HFFc6 (cell line): ENCODE measurements at regions not wholly inside any gene's neighbourhood (a gene's known extent, or its start where the extent isn't known, plus 50 kb on each side); places are given as distances from the start of the nearest gene placed in this dataset.
"Not testable (repeated sequence)": the region's sequence is repeated elsewhere in the genome, so short reads cannot be mapped to it uniquely, and the experiment has no call there.

Source experiments
- DNase-seq: peaks from one replicate; pipeline ENCODE4 v3.0.0-alpha.2; 2018
- H3K27ac Mint-ChIP-seq: 2 replicates; pipeline ENCODE4 v1.8.0; 2020; ENCODE audit warnings: mild to moderate bottlenecking, mixed read lengths
- H3K27me3 Mint-ChIP-seq: 2 replicates; pipeline ENCODE4 v1.8.0; 2021; ENCODE audit warnings: mild to moderate bottlenecking, moderate library complexity, mixed read lengths; ENCODE audit not compliant: insufficient read depth
- H3K36me3 Mint-ChIP-seq: 2 replicates; pipeline ENCODE4 v1.8.0; 2021; ENCODE audit warnings: low read depth, mixed read lengths
- H3K4me1 Mint-ChIP-seq: 2 replicates; pipeline ENCODE4 v1.8.0; 2020; ENCODE audit warnings: low read depth, mixed read lengths
- H3K4me3 Mint-ChIP-seq: 2 replicates; pipeline ENCODE4 v1.8.0; 2020; ENCODE audit warnings: mild to moderate bottlenecking, moderate library complexity, mixed read lengths
- H3K9me3 Mint-ChIP-seq: 2 replicates; pipeline ENCODE4 v1.8.0; 2020; ENCODE audit warnings: mild to moderate bottlenecking, mixed read lengths
- TF ChIP-seq, protein P1 (sequence below): fragments of 200-600 bp; sonication (generic); IDR thresholded peaks from 2 replicates; pipeline ENCODE4 v1.5.0; 2021; ENCODE audit warnings: antibody characterized with exemption, mild to moderate bottlenecking

DNA sequence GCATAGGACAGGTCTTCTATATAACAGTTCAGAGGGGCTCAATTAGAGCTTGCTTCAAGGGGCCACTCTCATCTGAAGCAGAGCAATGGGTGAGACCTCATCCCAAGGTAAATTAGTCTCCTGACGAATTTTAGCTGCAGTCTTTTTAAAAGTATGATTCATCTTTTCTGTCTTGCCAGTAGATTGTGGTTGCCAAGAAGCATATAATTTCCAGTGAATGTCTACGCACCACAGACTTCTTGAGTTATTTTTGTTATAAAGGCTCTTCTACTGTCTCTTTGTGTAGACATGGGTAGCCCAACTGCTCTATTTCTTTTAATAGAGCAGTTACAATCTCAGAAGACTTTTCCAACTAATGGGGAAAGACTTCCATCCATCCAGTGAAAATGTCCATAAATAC, 108.9 kb upstream of the FMN2 start:
- TF ChIP-seq, protein P1, sequence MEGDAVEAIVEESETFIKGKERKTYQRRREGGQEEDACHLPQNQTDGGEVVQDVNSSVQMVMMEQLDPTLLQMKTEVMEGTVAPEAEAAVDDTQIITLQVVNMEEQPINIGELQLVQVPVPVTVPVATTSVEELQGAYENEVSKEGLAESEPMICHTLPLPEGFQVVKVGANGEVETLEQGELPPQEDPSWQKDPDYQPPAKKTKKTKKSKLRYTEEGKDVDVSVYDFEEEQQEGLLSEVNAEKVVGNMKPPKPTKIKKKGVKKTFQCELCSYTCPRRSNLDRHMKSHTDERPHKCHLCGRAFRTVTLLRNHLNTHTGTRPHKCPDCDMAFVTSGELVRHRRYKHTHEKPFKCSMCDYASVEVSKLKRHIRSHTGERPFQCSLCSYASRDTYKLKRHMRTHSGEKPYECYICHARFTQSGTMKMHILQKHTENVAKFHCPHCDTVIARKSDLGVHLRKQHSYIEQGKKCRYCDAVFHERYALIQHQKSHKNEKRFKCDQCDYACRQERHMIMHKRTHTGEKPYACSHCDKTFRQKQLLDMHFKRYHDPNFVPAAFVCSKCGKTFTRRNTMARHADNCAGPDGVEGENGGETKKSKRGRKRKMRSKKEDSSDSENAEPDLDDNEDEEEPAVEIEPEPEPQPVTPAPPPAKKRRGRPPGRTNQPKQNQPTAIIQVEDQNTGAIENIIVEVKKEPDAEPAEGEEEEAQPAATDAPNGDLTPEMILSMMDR: no peak
- peaks cover 23% of the 10 kb centered on the region for H3K9me3 Mint-ChIP-seq
- no peaks in the 10 kb centered on the region for H3K4me1 Mint-ChIP-seq
- H3K36me3 Mint-ChIP-seq: peaks cover 21% of the 10 kb centered on the region
- peaks cover 11% of the 10 kb centered on the region for H3K27me3 Mint-ChIP-seq
- H3K4me3 Mint-ChIP-seq: no peak overlapping the region
- DNase-seq: peak; percentile 29
- no peak overlapping the region for H3K27ac Mint-ChIP-seq

DNA sequence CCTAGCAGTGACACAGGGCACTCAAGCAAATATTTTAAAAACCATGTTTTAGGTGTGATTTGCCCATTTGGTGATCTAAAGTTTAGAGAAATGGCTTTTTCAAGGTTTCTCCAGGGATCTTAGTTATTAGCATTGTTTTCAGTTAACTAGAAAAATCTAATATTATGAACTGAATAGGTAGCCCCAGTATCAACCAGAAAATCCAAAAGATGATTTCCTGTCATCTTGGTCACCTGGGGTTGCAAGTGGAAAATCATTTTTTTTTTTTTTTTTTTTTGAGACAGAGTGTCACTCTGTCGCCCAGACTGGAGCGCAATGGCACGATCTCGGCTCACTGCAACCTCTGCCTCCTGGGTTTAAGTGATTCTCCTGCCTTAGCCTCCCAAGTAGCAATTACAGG, 106.6 kb upstream of the FMN2 start:
- H3K9me3 Mint-ChIP-seq: peaks cover 8% of the 10 kb centered on the region
- DNase-seq: no peak
- no peaks in the 10 kb centered on the region for H3K4me1 Mint-ChIP-seq
- TF ChIP-seq, protein P1: no peak
- H3K4me3 Mint-ChIP-seq: no peak overlapping the region
- H3K27ac Mint-ChIP-seq: no peak overlapping the region
- peaks cover 8% of the 10 kb centered on the region; the same call in 1 of the 2 replicates for H3K36me3 Mint-ChIP-seq
- H3K27me3 Mint-ChIP-seq: peaks cover 8% of the 10 kb centered on the region

DNA sequence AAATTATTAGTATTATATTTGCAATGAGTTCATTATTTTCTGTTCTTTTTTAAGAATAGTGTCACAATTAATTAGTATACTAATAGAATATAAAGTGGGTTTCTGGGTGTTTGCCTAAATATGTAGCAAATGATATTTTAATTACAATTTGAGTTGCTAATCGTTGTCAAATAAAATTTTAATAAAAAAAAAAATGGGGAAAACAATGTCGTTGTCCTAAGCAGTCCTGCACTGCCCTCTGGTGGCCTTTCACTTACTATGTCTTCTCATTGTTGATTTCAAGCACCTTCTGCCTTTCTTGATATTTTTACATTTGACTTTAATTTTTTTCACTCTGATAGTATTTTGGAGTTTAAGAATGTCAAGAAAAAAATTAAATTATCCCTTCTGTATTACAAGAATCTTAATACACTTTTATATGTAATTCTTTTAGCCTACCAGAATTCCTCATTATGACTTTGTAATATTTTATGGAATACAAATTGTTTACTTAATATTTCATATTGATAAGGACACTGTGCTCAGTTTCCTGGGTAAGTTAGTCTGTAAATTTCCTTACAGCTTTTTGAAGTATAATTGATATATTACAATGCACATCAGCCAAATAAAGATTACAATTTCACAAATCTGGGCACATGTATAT, 104.5 kb upstream of the FMN2 start:
- Mint-ChIP-seq H3K36me3 (no peaks in the 10 kb centered on the region), H3K4me1 (no peaks in the 10 kb centered on the region), H3K4me3 (no peak overlapping the region), H3K9me3 (0 out of 2 replicates have a peak, but pooled peaks cover 4% of the 10 kb centered on the region), H3K27me3 (peaks cover 16% of the 10 kb centered on the region), H3K27ac (no peak overlapping the region)
- TF ChIP-seq, protein P1: peak; percentile 94
- peak; percentile 37 for DNase-seq

GRCh38 chr1:239989990-239990389, 101.7 kb upstream of the FMN2 start:
- H3K27ac Mint-ChIP-seq: no peak overlapping the region

DNA sequence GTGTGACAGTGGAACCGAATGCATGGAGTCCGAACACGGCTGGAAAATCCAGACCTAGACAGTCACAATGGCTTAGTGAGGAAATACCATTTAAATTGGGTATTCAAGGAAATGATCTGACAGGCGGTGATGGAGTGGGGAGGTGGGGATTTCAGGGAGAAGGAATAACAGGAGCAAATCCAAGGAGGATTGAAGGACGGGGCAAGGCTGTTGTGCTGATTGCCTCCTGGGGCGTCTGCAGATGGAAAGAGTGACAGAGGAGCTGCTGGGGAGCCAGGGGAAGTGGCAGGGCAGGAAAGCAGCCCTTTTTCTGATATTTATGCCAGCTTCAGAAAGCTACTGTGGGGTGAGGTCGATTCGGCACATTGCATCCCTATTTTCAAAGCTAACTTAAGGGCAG, 99.1 kb upstream of the FMN2 start:
- H3K27ac Mint-ChIP-seq, H3K9me3 Mint-ChIP-seq, H3K4me1 Mint-ChIP-seq, H3K36me3 Mint-ChIP-seq, DNase-seq, H3K4me3 Mint-ChIP-seq: not testable (repeated sequence)
- peaks cover 50% of the 10 kb centered on the region for H3K27me3 Mint-ChIP-seq

More at GRCh38 chr1:239989990-239990389, 101.7 kb upstream of the FMN2 start:
- Mint-ChIP-seq H3K9me3 (0 out of 2 replicates have a peak, but pooled peaks cover 4% of the 10 kb centered on the region), H3K4me1 (no peaks in the 10 kb centered on the region), H3K36me3 (no peaks in the 10 kb centered on the region), H3K4me3 (no peak overlapping the region), H3K27me3 (peaks cover 36% of the 10 kb centered on the region)
- DNase-seq: no peak
- TF ChIP-seq, protein P1: no peak

DNA sequence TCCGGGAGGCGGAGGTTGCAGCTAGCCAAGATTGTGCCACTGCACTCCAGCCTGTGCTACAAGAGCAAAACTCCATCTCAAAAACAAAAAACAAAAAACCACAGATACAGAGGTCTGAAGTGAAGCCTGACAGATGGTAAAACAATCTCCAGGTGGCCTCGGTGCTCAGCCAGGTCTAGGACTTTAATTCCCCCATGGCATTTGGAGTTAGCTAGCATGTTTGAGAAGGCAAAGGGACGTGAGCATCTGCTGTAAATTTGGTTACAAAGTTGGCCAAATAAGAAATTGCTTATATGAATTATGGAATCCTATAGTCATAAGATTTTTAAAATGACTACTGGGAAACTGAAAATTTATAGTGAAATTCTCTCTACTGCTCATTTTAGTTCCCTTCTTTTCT, 98.3 kb upstream of the FMN2 start:
- H3K27me3 Mint-ChIP-seq: peaks cover 51% of the 10 kb centered on the region
- H3K9me3 Mint-ChIP-seq: 0 out of 2 replicates have a peak, but pooled peaks cover 4% of the 10 kb centered on the region
- H3K36me3 Mint-ChIP-seq: no peaks in the 10 kb centered on the region

More for the DNA sequence above, 98.3 kb upstream of the FMN2 start:
- TF ChIP-seq, protein P1: no peak
- Mint-ChIP-seq H3K4me1 (peaks cover 11% of the 10 kb centered on the region), H3K4me3 (no peak overlapping the region), H3K27ac (no peak overlapping the region)
- no peak for DNase-seq
